NCI-H524 (cell line): ENCODE measurements at regions not wholly inside any gene's neighbourhood (a gene's known extent, or its start where the extent isn't known, plus 50 kb on each side); places are given as distances from the start of the nearest gene placed in this dataset.
"Not testable (repeated sequence)": the region's sequence is repeated elsewhere in the genome, so short reads cannot be mapped to it uniquely, and the experiment has no call there.

Experiments
- DNase-seq, 2 experiments: peaks; one replicate each; lab custom pipeline; 2025; lab: John Stamatoyannopoulos, UW

DNA sequence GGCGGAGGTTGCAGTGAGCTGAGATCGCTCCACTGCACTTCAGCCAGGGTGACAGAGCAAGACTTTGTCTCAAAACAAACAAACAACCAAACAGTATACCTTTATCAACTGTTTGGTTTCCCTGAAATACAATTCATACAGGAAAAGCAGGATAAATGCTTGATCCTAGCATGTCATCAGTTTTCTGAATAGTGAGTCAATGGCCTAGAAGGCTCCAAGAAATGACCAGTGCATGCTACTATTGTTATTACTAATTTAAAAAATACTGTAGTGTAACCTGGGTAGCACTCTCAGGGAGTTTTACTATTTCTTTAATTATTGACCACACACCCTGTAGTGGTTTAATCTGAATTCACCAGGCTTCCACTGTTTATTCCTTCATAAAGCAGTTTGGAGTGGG, 101.0 kb upstream of the PTPN3 start:
- no peak for DNase-seq

GRCh38 chr9:109599711-109600110, 101.6 kb upstream of the PTPN3 start:
- no peak for DNase-seq

GRCh38 chr9:109600142-109600541, 102.0 kb upstream of the PTPN3 start:
- DNase-seq: no peak

GRCh38 chr9:109601181-109601580, 103.1 kb upstream of the PTPN3 start:
- DNase-seq: no peak

- no peak for DNase-seq
Measured at GRCh38 chr9:109602987-109603386, 104.9 kb upstream of the PTPN3 start.

DNA sequence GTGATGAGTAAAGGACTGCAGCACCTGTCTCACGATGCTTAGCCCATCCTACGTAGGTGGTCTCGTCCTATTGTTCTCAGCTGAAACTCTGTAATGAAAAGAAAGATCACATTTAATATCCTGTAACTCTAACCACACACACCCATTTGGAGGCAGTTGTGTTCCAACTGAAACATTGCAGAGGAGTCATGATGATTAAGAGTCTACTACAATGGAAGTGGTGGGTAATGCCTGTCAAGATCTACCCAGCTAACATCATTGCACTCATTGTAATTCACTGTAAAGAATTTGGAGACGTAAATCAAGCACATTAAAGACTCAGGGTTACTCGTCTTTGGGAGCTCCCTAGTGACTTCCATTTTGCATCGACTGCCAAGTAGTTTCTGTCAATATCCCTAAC, 106.0 kb upstream of the PTPN3 start:
- no peak for DNase-seq

DNA sequence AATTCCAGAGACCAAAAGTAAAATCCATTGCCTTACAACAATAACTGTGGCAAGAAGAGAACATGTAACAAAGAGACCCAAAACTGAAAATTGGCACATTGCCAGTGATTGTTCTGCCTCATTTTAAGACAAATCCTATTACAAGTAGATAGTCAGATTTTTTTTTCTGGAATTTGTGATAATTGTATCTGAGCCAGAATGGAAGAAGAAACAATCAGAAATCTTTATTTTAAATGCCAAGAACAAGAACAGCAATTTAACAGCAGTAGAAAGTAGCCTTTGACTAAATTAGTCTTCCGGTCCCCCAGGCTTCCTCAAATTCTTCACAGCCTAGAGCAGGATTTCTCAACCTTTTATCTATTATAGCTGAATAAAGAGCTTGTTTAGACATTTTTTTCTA, 106.7 kb upstream of the PTPN3 start:
- no peak for DNase-seq

DNA sequence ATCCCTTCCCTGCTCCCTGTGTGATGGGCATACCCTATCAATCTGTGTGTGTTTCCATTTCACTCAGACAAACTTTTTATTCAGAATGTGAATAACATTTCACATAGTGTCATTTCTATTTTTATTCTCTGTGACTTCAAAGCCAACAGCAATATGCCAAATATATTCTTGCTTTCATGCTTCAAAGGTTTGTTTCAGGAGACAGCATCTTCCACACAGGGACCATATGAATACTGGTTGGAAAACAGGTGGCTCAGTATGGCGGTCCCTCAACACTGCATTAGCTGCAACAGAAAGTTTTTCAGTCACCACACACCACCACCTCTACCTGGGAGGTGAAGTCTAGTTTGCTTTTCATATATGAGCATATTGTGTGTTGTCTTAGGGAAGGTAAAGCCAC, 111.0 kb upstream of the PTPN3 start:
- no peak for DNase-seq

DNA sequence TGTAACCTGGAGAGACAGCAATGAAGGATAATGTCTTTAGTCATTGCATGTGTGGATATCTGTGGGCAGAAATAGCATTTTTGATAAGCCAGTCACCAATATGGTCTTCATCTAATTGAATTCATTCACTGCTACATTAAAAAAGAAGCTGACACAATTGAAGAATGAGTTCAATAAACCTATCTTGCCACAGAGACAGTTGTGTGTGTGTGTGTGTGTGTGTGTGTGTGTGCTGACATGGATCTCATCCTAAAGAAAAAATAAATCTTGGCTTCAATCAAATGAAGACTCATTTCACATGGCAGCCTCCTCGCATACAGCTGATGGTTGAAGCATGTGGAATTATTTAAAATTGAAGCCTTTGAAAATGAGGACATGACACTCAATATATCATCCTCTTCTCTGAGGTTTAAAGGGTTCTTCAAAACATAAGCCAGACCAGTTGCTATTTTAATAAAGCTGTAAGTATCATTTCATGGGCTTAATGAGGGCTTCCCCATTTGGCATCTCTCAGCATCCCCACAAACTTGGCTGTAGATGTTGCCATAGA, 118.5 kb upstream of the PTPN3 start:
- no peak for DNase-seq

DNA sequence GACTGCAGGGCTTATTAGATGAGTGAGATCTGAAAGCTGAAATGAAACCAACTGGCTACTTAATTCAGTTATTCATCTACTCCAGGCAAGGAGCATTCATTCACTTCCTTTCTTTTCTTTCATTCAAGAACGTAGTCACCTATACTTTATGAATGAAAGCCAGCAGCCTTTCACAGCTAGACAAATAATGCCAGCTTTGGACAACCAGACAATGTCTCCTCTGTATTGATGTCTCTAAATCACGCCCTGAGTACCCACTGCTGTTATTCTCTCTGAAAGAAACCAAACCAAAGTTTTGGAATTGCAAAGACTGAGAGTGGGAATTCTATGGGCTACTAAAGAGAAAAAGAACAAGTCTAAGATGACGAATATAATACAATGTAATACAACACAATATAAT, 121.2 kb upstream of the PTPN3 start:
- no peak for DNase-seq

GRCh38 chr9:109624143-109624542, 126.0 kb upstream of the PTPN3 start:
- DNase-seq: no peak

GRCh38 chr9:109624896-109625295, 126.8 kb upstream of the PTPN3 start:
- DNase-seq: no peak

- no peak for DNase-seq
Measured at GRCh38 chr9:109627042-109627441, 128.9 kb upstream of the PTPN3 start.

GRCh38 chr9:109629615-109630014, 131.5 kb upstream of the PTPN3 start:
- DNase-seq: no peak

DNA sequence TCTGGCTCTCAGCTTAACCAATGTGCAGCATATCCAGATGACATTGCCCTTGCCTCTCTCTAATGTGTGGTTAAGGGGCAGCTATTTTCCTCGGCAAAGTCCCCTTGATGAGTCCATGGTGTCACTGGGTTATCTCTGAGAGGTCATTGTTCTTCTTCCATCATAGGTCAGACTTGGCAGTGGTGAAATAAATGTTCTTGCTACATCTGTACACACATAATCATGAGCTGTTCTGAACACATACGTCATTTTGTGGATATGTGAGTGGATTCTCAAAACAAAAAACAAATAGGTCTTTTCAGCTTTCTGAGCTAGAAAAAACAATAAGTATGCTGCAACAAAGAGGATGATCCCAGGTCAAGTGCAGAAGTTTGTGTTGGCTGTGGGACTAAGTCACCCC, 134.7 kb upstream of the PTPN3 start:
- DNase-seq: no peak

DNA sequence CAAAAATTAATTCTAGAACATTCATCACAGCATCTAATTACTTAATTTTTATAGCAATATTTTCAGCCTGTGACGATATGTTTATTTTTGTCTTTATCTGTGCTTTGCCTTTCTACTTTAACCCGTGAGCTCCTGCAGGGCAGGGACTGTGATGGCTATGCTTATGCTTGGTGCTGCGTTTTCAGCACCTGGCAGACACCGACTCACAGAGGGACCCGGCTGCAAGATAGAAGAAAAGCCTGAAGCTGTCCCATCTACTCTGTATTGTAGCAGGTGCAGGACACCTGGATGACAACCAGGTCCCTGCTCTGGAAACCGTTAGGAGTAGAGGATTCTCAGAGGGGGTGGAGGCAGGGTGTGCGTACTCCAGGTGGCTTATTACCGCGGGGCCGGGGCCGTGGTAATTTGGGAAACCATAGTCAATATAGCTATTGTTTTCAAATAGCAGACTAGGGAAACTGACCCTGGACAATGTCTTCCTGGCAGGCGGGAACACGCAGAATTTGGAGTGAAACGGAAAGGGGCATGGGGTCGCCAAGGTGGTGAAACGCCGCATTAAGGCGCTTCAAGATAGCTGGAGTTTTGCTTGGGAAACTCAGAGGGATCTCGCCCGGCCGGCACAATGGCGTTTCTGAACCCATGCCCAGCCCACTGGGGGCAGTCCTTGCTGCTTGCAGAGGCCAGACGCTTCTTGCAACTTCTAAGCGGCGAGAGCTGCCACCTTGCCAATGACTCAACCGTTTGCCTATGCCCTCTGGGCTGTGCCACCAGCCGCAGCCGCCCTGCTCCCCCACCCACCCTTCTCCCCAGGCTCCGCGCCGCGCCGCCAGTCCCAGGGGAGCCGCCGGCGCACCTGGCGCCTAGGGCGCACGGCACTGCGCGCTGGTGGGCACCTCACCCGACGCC, 140.1 kb upstream of the PALM2AKAP2 start:
- DNase-seq: peak; percentile 74 to 87

GRCh38 chr9:109640580-109641371, 139.2 kb upstream of the PALM2AKAP2 start:
- peak; percentile 85 to 94 for DNase-seq

DNA sequence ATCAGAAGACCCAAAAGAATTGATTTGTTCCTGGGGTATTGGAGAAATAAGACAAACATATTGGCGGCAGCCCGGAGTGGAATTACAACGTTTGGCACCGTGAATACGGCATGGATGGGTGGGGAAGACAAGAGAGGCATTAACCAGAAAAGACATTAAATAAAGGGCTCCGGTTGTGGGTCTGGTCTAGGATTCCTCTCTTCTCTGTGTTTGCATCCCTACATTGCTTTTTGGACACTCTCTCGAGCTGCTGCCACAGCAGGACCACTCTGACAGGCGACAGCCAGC, 138.7 kb upstream of the PALM2AKAP2 start:
- DNase-seq: no peak

DNA sequence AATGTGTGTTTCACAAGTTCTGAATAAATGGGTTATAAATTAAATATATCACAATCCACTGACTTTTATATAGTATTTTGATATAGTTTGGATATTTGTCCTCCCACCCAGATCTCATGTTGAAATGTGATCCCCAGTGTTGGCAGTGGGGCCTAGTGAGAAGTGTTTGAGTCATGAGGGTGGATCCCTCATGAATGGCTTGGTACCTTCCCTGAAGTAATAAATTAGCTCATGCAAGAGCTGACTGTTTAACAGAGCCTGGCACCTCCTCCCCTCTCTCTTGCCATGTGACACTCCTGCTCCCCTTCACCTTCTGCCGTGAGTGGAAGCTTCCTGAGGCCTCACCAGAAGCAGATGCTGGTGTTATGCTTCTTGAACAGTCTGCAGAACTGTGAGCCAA, 127.9 kb upstream of the PALM2AKAP2 start:
- no peak for DNase-seq

DNA sequence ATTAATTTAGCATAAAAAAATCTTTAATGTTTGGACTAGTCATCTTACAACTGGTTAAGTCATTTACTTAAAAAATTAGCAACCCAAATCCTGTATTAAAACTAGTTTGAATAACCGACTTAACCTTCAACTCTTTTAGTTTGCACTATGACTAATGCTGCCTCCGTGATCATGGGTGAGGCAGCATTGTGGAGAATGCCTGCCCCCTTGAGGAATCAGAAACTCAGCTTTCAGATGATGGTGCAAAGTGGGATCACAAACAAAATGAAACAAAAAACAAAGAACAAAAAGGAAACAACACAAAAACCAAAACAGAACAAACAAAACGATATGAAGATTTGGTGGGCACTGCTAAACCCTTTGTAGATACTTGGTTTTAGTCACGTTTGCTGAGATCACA, 127.0 kb upstream of the PALM2AKAP2 start:
- peak in 1 of 2 experiments; percentile 36 for DNase-seq

- DNase-seq: no peak
Measured at GRCh38 chr9:109653470-109653869, 126.5 kb upstream of the PALM2AKAP2 start.

- DNase-seq: not testable (repeated sequence)
Measured at GRCh38 chr9:109663978-109664377, 116.0 kb upstream of the PALM2AKAP2 start.

DNA sequence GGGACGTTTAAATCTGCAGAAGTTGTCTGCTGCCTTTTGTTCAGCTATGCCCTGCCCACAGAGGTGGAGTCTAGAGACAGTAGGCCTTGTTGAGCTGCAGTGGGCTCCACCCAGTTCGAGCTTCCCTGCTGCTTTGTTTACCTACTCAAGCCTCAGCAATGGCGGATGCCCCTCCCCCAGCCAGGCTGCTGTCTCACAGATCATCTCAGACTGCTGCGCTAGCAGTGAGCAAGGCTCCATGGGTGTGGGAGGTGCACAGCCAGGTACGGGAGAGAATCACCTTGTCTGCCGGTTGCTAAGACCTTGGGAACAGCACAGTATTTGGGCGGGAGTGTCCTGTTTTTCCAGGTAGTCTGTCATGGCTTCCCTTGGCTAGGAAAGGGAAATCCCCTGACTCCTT, 114.3 kb upstream of the PALM2AKAP2 start:
- DNase-seq: not testable (repeated sequence)
